HG03432 (cell line): ENCODE measurements at regions not wholly inside any gene's neighbourhood (a gene's known extent, or its start where the extent isn't known, plus 50 kb on each side); places are given as distances from the start of the nearest gene placed in this dataset.
"Not testable (repeated sequence)": the region's sequence is repeated elsewhere in the genome, so short reads cannot be mapped to it uniquely, and the experiment has no call there.

Experiments
- ATAC-seq: cut with Tn5 transposase; IDR thresholded peaks from one replicate; pipeline ENCODE4 v1.9.1; 2021; ENCODE audit warnings: mild to moderate bottlenecking, moderate library complexity; ENCODE audit not compliant: unreplicated experiment

- no peak for ATAC-seq
Measured at GRCh38 chr13:81658598-81659370, 1317.9 kb upstream of the SPRY2 start.

GRCh38 chr13:81639984-81640582, 1299.2 kb upstream of the SPRY2 start:
- ATAC-seq, result no peak

DNA sequence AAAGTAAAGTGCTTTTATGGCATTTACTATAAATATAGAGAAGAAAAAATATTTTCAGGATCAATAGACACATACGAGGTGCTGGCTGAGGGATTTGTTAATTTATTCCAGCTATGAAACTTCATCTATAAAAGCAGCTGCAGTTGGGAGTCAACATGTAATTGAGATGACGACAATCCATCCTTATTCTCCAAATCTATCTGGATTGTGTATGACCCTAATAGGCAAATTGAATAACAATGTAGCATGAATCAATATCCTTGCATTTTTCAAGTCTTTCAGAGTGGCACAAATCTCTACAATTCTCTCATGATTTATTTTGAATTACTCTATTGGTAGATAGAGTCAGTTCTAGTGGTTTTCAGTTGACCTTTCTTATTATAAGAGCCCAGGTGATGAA, 1296.5 kb upstream of the SPRY2 start:
- no peak for ATAC-seq

- no peak for ATAC-seq
Measured at GRCh38 chr13:81636120-81636519, 1295.2 kb upstream of the SPRY2 start.

GRCh38 chr13:81615031-81615430, 1274.1 kb upstream of the SPRY2 start:
- no peak for ATAC-seq

GRCh38 chr13:81610644-81611043, 1269.7 kb upstream of the SPRY2 start:
- no peak for ATAC-seq

DNA sequence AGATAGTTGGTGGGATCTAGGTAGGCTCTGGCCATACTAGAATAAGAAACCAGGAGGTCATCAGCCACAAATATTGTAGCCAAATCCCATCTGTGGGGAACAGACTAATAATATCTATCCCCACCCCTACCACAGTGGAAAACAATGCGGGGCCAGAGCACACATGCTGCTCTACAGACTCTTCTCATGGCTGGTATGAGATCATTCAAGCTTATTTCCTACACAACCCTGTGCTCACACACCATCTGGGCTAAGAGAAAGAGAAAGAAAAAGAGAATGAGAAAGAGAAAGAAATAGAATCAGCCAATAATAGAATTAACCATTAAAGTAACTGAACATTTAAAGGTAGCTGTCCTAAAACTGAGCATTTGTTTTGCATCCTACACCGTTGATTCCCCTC, 1268.4 kb upstream of the SPRY2 start:
- ATAC-seq, result no peak

DNA sequence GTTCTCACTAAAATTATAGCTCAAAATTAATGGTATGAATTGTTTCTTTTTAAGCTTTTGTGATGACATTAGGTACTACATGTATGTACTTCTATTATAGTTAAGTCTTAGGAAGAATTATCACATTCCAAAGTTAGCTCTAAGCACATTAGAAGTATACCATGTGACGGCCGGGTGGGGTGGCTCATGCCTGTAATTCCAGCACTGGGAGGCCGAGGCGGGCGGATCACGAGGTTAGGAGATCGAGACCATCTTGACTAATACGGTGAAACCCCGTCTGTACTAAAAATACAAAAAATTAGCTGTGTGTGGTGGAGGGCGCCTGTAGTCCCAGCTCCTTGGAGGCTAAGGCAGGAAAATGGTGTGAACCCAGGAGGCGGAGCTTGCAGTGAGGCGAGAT, 1265.1 kb upstream of the SPRY2 start:
- no peak for ATAC-seq

DNA sequence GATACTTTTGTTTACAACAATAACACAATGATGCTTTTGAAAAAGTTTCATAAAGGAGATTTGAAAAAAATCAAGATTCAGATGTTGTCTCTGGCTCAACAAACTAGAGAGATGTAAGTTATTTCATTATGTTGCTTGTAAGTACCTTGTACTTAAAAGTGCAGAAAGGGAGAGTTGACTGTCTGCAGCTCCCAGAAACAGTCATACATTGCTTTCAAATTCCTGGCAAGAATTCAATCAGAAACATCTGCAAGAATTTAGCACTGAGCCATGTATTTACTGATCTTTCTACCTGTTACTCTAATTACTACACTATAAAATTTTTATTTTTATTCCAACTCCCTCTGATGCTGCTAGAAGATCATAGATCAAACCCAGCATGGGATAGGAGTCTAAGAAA, 1261.3 kb upstream of the SPRY2 start:
- ATAC-seq, result no peak

DNA sequence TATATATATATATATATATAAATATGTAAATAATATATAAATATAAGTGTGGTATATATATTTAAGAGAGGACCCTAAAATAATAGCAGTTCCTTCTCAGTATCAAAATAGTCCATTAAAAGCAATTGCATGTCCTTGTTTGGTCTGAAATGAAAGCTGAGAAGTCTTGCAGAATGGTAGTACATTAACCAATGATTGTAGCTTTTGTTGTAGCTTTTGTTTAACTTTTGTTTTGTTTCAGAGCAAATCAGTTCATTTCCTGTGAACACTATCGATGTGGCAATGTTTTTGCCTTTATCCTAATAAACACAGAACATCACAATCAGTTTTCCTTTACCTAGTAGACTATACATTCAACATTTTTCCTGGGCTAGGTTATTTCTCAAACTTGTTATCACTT, 1256.2 kb upstream of the SPRY2 start:
- no peak for ATAC-seq

DNA sequence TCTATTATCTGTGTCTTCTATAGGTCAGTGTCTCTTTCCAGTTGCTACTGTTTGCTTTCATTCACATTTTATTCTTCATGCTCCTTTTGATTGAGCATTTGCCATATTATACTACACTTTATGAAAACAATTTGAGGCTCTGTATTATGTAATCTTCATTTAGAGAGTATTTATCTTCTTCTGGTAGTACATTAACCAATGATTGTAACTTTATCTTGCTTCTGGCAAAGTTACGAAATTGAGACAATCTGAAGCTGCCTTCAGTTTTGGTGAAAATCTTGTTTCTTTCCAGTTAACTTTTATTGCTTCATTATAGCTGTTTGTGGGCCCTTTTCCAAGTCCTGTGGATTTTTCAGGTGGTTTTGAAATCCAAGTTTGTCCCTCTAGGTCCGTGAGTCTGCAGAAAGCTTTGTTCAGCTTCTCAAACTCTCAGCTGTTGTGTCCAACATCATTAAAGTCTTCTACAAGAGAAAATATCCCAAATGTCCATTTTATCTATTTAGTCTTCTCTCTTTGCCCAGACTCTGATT, 1255.4 kb upstream of the SPRY2 start:
- no peak for ATAC-seq

GRCh38 chr13:81591528-81592220, 1250.7 kb upstream of the SPRY2 start:
- ATAC-seq, result no peak

- ATAC-seq, result no peak
Measured at GRCh38 chr13:81582381-81582780, 1241.5 kb upstream of the SPRY2 start.

GRCh38 chr13:81577601-81578195, 1236.8 kb upstream of the SPRY2 start:
- no peak for ATAC-seq

GRCh38 chr13:81568824-81569223, 1227.9 kb upstream of the SPRY2 start:
- peak; percentile 77 for ATAC-seq

DNA sequence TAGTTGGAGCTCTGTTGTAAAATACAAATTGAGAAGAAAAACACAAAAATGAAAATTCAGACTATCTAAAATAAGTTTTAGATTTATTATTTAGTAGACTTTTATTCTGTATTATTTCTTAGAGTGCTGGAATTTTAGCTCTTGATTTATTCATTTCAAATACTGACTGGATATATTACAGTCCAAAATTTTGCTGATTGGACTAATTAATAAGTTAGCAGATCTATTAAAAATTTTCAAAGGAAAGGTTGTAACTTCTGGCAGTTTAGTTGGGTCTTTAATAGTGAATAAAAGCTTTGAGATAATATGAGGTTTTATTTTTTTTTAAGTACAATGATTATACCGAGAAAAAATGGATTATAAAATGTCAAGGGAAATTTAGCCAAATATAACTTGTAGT, 1224.9 kb upstream of the SPRY2 start:
- ATAC-seq, result no peak

- ATAC-seq, result no peak
Measured at GRCh38 chr13:81563091-81563490, 1222.2 kb upstream of the SPRY2 start.

DNA sequence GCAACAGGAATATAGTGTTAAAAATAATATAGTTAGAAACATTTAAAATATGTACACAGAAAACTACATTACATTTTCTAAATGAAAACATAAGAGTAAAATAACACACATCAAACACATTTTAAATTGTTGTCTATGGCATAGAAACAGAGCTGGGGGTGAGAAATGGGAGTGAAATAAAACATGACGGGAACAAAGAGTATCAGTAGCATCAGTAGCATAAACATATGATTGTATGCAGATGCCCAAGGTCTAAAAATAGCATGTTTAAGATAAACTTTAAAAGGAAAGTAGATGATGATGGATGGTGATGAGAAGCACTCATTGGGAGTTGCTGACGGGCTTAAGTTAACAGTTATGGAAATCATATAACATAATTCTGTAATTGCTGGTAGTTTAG, 1221.7 kb upstream of the SPRY2 start:
- no peak for ATAC-seq

DNA sequence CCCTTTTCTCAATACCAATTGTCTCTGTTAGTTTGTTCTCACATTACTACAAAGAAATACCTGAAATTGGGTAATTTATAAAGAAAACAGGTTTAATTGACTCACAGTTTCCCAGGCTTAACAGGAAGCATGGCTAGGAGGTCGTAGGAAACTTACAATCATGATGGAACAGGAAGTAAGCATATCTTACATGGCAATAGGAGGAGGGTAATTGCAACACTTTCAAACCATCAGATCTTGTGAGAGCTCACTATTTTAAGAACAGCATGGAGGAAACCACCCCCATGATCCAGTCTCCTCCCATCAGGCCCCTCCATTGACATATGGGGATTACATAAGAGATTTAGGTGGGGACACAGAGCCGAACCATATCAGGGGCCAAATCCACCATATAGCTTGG, 1210.1 kb upstream of the SPRY2 start:
- no peak for ATAC-seq

DNA sequence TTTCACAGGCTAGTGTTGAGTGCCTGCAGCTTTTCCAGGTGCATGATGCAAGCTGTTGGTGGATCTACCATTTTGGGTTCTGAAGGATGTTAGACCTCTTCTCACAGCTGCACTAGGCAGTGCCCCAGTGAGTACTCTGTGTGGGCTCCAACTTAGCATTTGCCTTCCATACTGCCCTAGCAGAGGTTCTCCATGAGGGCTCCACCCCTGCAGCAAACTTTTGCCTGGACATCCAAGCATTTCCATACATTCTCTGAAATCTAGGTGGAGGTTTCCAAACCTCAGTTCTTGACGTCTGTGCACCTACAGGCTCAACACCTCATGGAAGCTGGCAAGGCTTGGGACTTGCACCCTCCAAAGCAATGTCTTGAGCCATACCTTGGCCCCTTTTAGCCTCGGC, 1205.4 kb upstream of the SPRY2 start:
- ATAC-seq, result not testable (repeated sequence)

GRCh38 chr13:81540777-81541176, 1199.9 kb upstream of the SPRY2 start:
- no peak for ATAC-seq
